ENCODE measurements at regions not wholly inside any gene's neighbourhood (a gene's known extent, or its start where the extent isn't known, plus 50 kb on each side); places are given as distances from the start of the nearest gene placed in this dataset.

- DNase-seq (ENCODE audit: insufficient read length, low spot score), result no peak
- FAIRE-seq, result no peak
These were observed 568.8 kb downstream of the TLR4 start for GRCh38 chr9:118273048-118273447.

GRCh38 chr9:118276784-118277183 is 572.6 kb downstream of the TLR4 start:
- FAIRE-seq, result no peak
- DNase-seq (ENCODE audit: insufficient read length, low spot score), result no peak

- DNase-seq (ENCODE audit: insufficient read length, low spot score) (no peak), FAIRE-seq (no peak)
These were observed 577.6 kb downstream of the TLR4 start for GRCh38 chr9:118281772-118282171.

- FAIRE-seq (no peak), DNase-seq (ENCODE audit: insufficient read length, low spot score) (no peak)
These were observed 579.3 kb downstream of the TLR4 start for GRCh38 chr9:118283488-118283887.

GRCh38 chr9:118290116-118290515 is 585.9 kb downstream of the TLR4 start:
- DNase-seq (ENCODE audit: insufficient read length, low spot score) (no peak), FAIRE-seq (no peak)

- FAIRE-seq (no peak), DNase-seq (ENCODE audit: insufficient read length, low spot score) (no peak)
These were observed 591.2 kb downstream of the TLR4 start for GRCh38 chr9:118295413-118295812.

- no peak for FAIRE-seq
- no peak for DNase-seq (ENCODE audit: insufficient read length, low spot score)
These were observed 598.5 kb downstream of the TLR4 start for GRCh38 chr9:118302721-118303120.

- FAIRE-seq (no peak), DNase-seq (ENCODE audit: insufficient read length, low spot score) (no peak)
These were observed 599.0 kb downstream of the TLR4 start for GRCh38 chr9:118303216-118303615.

GRCh38 chr9:118305331-118305730 is 601.1 kb downstream of the TLR4 start:
- FAIRE-seq, result no peak
- DNase-seq (ENCODE audit: insufficient read length, low spot score), result no peak

GRCh38 chr9:118306801-118307200 is 602.6 kb downstream of the TLR4 start:
- DNase-seq (ENCODE audit: insufficient read length, low spot score) (no peak), FAIRE-seq (no peak)

GRCh38 chr9:118313965-118314364 is 609.8 kb downstream of the TLR4 start:
- FAIRE-seq (no peak), DNase-seq (ENCODE audit: insufficient read length, low spot score) (no peak)

- FAIRE-seq (no peak), DNase-seq (ENCODE audit: insufficient read length, low spot score) (no peak)
These were observed 612.7 kb downstream of the TLR4 start for GRCh38 chr9:118316831-118317343.

- DNase-seq (ENCODE audit: insufficient read length, low spot score) (no peak), FAIRE-seq (no peak)
These were observed 614.7 kb downstream of the TLR4 start for GRCh38 chr9:118318770-118319431.

- FAIRE-seq (no peak), DNase-seq (ENCODE audit: insufficient read length, low spot score) (no peak)
These were observed 617.6 kb downstream of the TLR4 start for GRCh38 chr9:118321788-118322187.

GRCh38 chr9:118324706-118325105 is 620.5 kb downstream of the TLR4 start:
- DNase-seq (ENCODE audit: insufficient read length, low spot score) (no peak), FAIRE-seq (no peak)

GRCh38 chr9:118325757-118326156 is 621.6 kb downstream of the TLR4 start:
- DNase-seq (ENCODE audit: insufficient read length, low spot score) (no peak), FAIRE-seq (no peak)

GRCh38 chr9:118326326-118326725 is 622.1 kb downstream of the TLR4 start:
- DNase-seq (ENCODE audit: insufficient read length, low spot score), result no peak
- FAIRE-seq, result no peak

GRCh38 chr9:118330191-118330986 is 626.2 kb downstream of the TLR4 start:
- no peak for FAIRE-seq

GRCh38 chr9:118331622-118332045 is 627.4 kb downstream of the TLR4 start:
- FAIRE-seq, result no peak
- no peak for DNase-seq (ENCODE audit: insufficient read length, low spot score)

More at GRCh38 chr9:118330191-118330986, 626.2 kb downstream of the TLR4 start:
- DNase-seq (ENCODE audit: insufficient read length, low spot score), result no peak

GRCh38 chr9:118336250-118336942 is 632.2 kb downstream of the TLR4 start:
- no peak for FAIRE-seq
- DNase-seq (ENCODE audit: insufficient read length, low spot score), result no peak

GRCh38 chr9:118336943-118337330 is 632.7 kb downstream of the TLR4 start:
- no peak for FAIRE-seq

More at GRCh38 chr9:118336943-118337330, 632.7 kb downstream of the TLR4 start:
- no peak for DNase-seq (ENCODE audit: insufficient read length, low spot score)
